ENCODE measurements at regions not wholly inside any gene's neighbourhood (a gene's known extent, or its start where the extent isn't known, plus 50 kb on each side); places are given as distances from the start of the nearest gene placed in this dataset.

DNA sequence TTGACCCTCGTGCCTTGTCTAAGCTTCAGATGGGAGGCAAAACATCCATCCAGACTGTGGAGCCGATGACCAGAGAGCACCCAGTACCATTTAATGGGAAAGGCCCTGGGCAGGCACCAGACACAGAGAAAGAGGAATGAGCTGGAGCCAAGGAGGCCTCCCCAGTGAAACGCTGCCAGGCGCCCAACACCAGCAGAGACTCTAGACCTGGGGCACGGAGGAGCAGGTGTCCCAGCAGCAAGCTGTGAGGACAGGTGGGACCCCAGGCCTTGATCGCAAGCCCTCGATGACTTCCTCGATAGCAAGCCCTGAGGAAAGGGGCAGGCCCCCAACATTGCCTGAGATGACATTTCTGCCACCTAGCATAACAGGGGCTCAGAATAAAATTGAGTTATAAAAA lies 62.2 kb upstream of the SIAH1 start:
- Histone ChIP-seq H3K9me3 (no peaks in the 10 kb centered on the region), H3K4me1 (peaks cover 4% of the 10 kb centered on the region; the same call in 1 of the 2 replicates), H3K27me3 (replicated peaks; ENCODE audit: control insufficient read depth, insufficient read depth, low read length) (no peaks in the 10 kb centered on the region), H3K36me3 (ENCODE audit: control insufficient read depth, insufficient read depth, low read length) (no peaks in the 10 kb centered on the region), H3K4me3 (ENCODE audit: low read depth, low read length) (no peak overlapping the region)
- CTCF ChIA-PET = interaction anchor here (1.5 kb wide), 1 partner anchor 79 kb away, joined by 3 read pairs; no protein-coding TSS in a partner anchor
- H3K27me3 Mint-ChIP-seq (ENCODE audit: insufficient read depth, unreplicated experiment) = no peaks in the 10 kb centered on the region
- TF ChIP-seq, protein P1, sequence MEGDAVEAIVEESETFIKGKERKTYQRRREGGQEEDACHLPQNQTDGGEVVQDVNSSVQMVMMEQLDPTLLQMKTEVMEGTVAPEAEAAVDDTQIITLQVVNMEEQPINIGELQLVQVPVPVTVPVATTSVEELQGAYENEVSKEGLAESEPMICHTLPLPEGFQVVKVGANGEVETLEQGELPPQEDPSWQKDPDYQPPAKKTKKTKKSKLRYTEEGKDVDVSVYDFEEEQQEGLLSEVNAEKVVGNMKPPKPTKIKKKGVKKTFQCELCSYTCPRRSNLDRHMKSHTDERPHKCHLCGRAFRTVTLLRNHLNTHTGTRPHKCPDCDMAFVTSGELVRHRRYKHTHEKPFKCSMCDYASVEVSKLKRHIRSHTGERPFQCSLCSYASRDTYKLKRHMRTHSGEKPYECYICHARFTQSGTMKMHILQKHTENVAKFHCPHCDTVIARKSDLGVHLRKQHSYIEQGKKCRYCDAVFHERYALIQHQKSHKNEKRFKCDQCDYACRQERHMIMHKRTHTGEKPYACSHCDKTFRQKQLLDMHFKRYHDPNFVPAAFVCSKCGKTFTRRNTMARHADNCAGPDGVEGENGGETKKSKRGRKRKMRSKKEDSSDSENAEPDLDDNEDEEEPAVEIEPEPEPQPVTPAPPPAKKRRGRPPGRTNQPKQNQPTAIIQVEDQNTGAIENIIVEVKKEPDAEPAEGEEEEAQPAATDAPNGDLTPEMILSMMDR (IDR thresholded peaks at IDR 0.05; ENCODE audit: insufficient read depth in 1 of 2, low read depth in 1 of 2, low read length in 1 of 2, severe bottlenecking in 1 of 2, unreplicated experiment in 1 of 2) = no peak
- H3K4me1 Mint-ChIP-seq (ENCODE audit: low read depth, unreplicated experiment) = no peaks in the 10 kb centered on the region
- intact Hi-C loops (cut with micrococcal nuclease; ENCODE audit: unreplicated experiment) = no loop called here
- H3K4me3 Mint-ChIP-seq (ENCODE audit: unreplicated experiment) = no peak overlapping the region
- no peaks in the 10 kb centered on the region for H3K9me3 Mint-ChIP-seq (ENCODE audit: unreplicated experiment)
- POLR2A ChIA-PET = no interaction called here
- H3K27ac Mint-ChIP-seq (ENCODE audit: unreplicated experiment) = no peak overlapping the region
- BruUV-seq (replicated peaks) = no TSS peak
- H3K36me3 Mint-ChIP-seq (ENCODE audit: insufficient read depth, unreplicated experiment) = no peaks in the 10 kb centered on the region
- no peak for DNase-seq

DNA sequence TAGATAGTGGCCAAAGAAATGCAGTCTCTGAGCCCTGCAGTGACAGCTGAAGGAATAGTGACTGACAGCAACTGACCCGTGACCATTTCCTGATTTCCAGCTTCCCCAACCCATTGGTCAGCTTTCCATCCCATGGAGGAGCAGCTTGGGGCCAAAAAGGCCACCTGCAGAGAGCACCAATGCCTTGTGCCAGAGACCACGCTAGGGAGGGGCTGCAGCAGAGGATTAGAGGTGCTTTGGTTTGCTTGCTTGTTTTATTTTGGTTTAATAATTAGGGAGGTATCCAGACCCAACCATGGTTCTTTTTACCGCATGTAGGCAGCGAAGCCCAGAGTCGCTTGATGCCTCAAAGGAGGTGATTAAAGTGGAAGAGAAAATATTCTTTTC lies 61.3 kb upstream of the SIAH1 start:
- BruUV-seq (replicated peaks) = no TSS peak
- Histone ChIP-seq H3K4me3 (ENCODE audit: low read depth, low read length) (no peak overlapping the region), H3K36me3 (ENCODE audit: control insufficient read depth, insufficient read depth, low read length) (no peaks in the 10 kb centered on the region), H3K4me1 (peaks cover 5% of the 10 kb centered on the region; the same call in 1 of the 2 replicates), H3K9me3 (no peaks in the 10 kb centered on the region), H3K27me3 (replicated peaks; ENCODE audit: control insufficient read depth, insufficient read depth, low read length) (no peaks in the 10 kb centered on the region)
- DNase-seq = no peak
- ChIA-PET CTCF (no interaction called here), POLR2A (no interaction called here)
- Mint-ChIP-seq H3K9me3 (ENCODE audit: unreplicated experiment) (no peaks in the 10 kb centered on the region), H3K4me1 (ENCODE audit: low read depth, unreplicated experiment) (peaks cover 9% of the 10 kb centered on the region), H3K36me3 (ENCODE audit: insufficient read depth, unreplicated experiment) (no peaks in the 10 kb centered on the region), H3K27me3 (ENCODE audit: insufficient read depth, unreplicated experiment) (no peaks in the 10 kb centered on the region), H3K27ac (ENCODE audit: unreplicated experiment) (no peak overlapping the region), H3K4me3 (ENCODE audit: unreplicated experiment) (no peak overlapping the region)
- intact Hi-C loops (cut with micrococcal nuclease; ENCODE audit: unreplicated experiment) = no loop called here
- TF ChIP-seq, protein P1 (IDR thresholded peaks at IDR 0.05; ENCODE audit: insufficient read depth in 1 of 2, low read depth in 1 of 2, low read length in 1 of 2, severe bottlenecking in 1 of 2, unreplicated experiment in 1 of 2) = no peak

DNA sequence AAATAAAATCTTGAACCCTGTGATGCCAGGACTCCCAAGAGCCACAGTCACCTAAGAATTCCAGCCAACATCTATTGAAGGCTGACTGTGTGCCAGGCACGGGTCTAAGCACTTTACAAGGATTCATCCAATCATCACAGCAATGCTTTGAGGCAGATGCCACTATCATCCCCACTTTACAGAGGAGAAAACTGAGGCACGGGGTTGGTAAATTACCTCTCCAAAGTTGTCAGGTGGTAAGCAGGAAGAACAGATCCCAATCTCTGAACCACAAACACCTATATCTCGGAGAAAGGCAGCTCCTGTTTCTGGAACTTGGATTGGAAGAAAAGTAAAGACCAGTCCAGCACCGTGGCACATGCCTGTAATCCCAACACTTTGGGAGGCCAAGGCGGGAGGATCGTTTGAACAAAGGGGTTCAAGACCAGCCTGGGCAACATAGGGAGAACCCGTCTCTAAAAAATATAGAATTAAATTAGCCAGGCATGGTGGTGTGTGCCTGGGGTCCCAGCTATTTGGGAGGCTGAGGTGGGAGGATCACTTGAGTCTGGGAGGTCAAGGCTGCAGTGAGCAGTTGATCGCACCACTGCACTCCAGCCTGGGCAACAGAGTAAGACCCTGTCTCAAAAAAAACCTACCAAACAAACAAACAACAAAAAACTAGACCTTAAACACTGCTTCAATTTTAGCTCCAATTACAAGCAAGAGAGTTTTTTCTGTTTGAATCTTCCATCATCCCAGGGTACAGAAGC lies 60.7 kb upstream of the SIAH1 start:
- Histone ChIP-seq H3K4me1 (peaks cover 5% of the 10 kb centered on the region; the same call in 1 of the 2 replicates), H3K27me3 (replicated peaks; ENCODE audit: control insufficient read depth, insufficient read depth, low read length) (no peaks in the 10 kb centered on the region), H3K36me3 (ENCODE audit: control insufficient read depth, insufficient read depth, low read length) (no peaks in the 10 kb centered on the region), H3K4me3 (ENCODE audit: low read depth, low read length) (no peak overlapping the region), H3K9me3 (no peaks in the 10 kb centered on the region)
- H3K27me3 Mint-ChIP-seq (ENCODE audit: insufficient read depth, unreplicated experiment) = no peaks in the 10 kb centered on the region
- H3K27ac Mint-ChIP-seq (ENCODE audit: unreplicated experiment) = no peak overlapping the region
- POLR2A ChIA-PET = no interaction called here
- peaks cover 10% of the 10 kb centered on the region for H3K4me1 Mint-ChIP-seq (ENCODE audit: low read depth, unreplicated experiment)
- no peaks in the 10 kb centered on the region for H3K36me3 Mint-ChIP-seq (ENCODE audit: insufficient read depth, unreplicated experiment)
- DNase-seq = no peak
- H3K9me3 Mint-ChIP-seq (ENCODE audit: unreplicated experiment) = no peaks in the 10 kb centered on the region
- TF ChIP-seq, protein P1 (IDR thresholded peaks at IDR 0.05; ENCODE audit: insufficient read depth in 1 of 2, low read depth in 1 of 2, low read length in 1 of 2, severe bottlenecking in 1 of 2, unreplicated experiment in 1 of 2) = no peak
- no TSS peak for BruUV-seq (replicated peaks)
- CTCF ChIA-PET = no interaction called here
- H3K4me3 Mint-ChIP-seq (ENCODE audit: unreplicated experiment) = no peak overlapping the region
- intact Hi-C loops (cut with micrococcal nuclease; ENCODE audit: unreplicated experiment) = no loop called here
